DND-41 (cell line): ENCODE measurements at regions not wholly inside any gene's neighbourhood (a gene's known extent, or its start where the extent isn't known, plus 50 kb on each side); places are given as distances from the start of the nearest gene placed in this dataset.

Experiments
- EZH2 ChIP-seq: IDR thresholded peaks from 3 replicates; pipeline ENCODE4 v1.6.1; 2012; ENCODE audit warnings: borderline replicate concordance, low read depth, mild to moderate bottlenecking, moderate library complexity, low read length, inconsistent platforms; ENCODE audit not compliant: severe bottlenecking
- TF ChIP-seq, protein P1 (sequence below): IDR thresholded peaks from 2 replicates; pipeline ENCODE4 v1.5.1; 2012; ENCODE audit warnings: borderline replicate concordance, low read length, moderate library complexity, mild to moderate bottlenecking; ENCODE audit not compliant: poor library complexity, severe bottlenecking; ENCODE audit errors: extremely low read depth

DNA sequence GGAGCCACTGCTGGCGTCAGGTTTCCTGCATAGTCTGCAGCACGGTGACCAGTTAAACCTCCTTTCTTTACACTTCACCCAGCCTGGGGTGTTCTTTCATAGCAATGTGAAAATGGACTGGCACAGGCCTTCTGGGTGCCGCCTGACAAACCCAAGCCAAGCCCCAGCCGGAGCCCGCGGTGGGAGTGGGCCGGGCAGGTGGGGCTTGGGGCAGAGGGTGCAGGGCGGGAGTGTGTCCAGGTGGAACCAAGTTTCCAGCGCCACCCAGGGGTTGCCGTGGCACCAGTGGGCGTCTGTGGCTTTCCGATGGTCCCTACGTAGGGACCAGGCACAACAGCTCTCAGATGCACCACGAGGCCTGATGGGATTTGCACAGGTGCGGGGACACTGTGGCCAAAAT is 75.8 kb downstream of the RTP5 start:
- TF ChIP-seq, protein P1, sequence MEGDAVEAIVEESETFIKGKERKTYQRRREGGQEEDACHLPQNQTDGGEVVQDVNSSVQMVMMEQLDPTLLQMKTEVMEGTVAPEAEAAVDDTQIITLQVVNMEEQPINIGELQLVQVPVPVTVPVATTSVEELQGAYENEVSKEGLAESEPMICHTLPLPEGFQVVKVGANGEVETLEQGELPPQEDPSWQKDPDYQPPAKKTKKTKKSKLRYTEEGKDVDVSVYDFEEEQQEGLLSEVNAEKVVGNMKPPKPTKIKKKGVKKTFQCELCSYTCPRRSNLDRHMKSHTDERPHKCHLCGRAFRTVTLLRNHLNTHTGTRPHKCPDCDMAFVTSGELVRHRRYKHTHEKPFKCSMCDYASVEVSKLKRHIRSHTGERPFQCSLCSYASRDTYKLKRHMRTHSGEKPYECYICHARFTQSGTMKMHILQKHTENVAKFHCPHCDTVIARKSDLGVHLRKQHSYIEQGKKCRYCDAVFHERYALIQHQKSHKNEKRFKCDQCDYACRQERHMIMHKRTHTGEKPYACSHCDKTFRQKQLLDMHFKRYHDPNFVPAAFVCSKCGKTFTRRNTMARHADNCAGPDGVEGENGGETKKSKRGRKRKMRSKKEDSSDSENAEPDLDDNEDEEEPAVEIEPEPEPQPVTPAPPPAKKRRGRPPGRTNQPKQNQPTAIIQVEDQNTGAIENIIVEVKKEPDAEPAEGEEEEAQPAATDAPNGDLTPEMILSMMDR: no peak
- TF ChIP-seq EZH2: no peak
